Activated CD8-positive, alpha-beta T cell treated with anti-CD3 and anti-CD28 coated beads for 36 hours (primary cell): ENCODE measurements at regions not wholly inside any gene's neighbourhood (a gene's known extent, or its start where the extent isn't known, plus 50 kb on each side); places are given as distances from the start of the nearest gene placed in this dataset.
"Not testable (repeated sequence)": the region's sequence is repeated elsewhere in the genome, so short reads cannot be mapped to it uniquely, and the experiment has no call there.

Experiments used
- ATAC-seq: fragments of 200-7000 bp; cut with Tn5 transposase; one replicate; pipeline ENCODE4 v1.10.0; 2021; ENCODE audit warnings: mild to moderate bottlenecking, moderate library complexity
- CTCF ChIA-PET: fragments of 350-600 bp; sonication (Branson Sonifier 250); formaldehyde crosslinking; loops from one replicate; lab custom pipeline; 2021; ENCODE audit warnings: antibody characterized with exemption; lab: Charles Lee
- POLR2A ChIA-PET: fragments of 350-600 bp; sonication (Branson Sonifier 250); formaldehyde crosslinking; loops from one replicate; lab custom pipeline; 2021; ENCODE audit warnings: antibody characterized with exemption; lab: Charles Lee
- DNase-seq: peaks from one replicate; pipeline ENCODE4 v3.0.0-alpha.2; 2020
- H3K27ac Mint-ChIP-seq: one replicate; pipeline ENCODE4 v1.8.0; 2021; ENCODE audit warnings: mild to moderate bottlenecking, mixed read lengths
- H3K27me3 Mint-ChIP-seq: one replicate; pipeline ENCODE4 v1.8.0; 2021; ENCODE audit warnings: mixed read lengths
- H3K36me3 Mint-ChIP-seq: one replicate; pipeline ENCODE4 v1.8.0; 2021; ENCODE audit warnings: low read depth, mixed read lengths
- H3K4me1 Mint-ChIP-seq: one replicate; pipeline ENCODE4 v1.8.0; 2021; ENCODE audit warnings: low read depth, mixed read lengths
- H3K4me3 Mint-ChIP-seq: one replicate; pipeline ENCODE4 v1.8.0; 2021; ENCODE audit warnings: mild to moderate bottlenecking, moderate library complexity, mixed read lengths
- H3K9me3 Mint-ChIP-seq: one replicate; pipeline ENCODE4 v1.8.0; 2021; ENCODE audit warnings: mixed read lengths
- intact Hi-C: fragments of 100-400 bp; cut with micrococcal nuclease; formaldehyde crosslinking; loops from one replicate; pipeline ENCODE4 v1.10.0; 2022
- TF ChIP-seq, protein P1 (sequence below): fragments of 200-600 bp; IDR thresholded peaks from one replicate; pipeline ENCODE4 v1.8.0; 2022; ENCODE audit warnings: antibody characterized with exemption, mild to moderate bottlenecking

DNA sequence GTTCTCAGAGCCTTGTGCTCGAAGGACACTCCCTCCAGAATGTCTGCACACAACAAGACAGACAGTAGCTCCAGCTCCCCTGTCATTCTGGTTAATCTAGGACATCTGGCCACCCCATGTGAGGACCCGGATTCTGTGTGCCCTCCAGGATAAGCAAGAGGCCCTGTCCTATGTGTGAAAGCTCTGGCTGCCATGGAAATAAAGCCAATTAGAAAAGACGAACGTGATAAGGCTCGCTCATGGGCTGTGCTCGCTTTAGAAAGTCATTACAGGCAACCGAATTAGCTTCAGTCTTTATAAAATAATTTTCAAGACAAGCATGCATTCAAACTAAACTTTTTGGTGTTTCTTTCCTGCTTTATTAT lies 263.4 kb downstream of the INHBA start:
- ATAC-seq (no peak), DNase-seq (no peak)
- no peak overlapping the region for H3K4me3 Mint-ChIP-seq
- peaks cover 2% of the 10 kb centered on the region for H3K9me3 Mint-ChIP-seq
- no peak overlapping the region for H3K27ac Mint-ChIP-seq
- ChIA-PET CTCF (no interaction called here), POLR2A (no interaction called here)
- intact Hi-C loops = no loop called here
- H3K27me3 Mint-ChIP-seq = no peaks in the 10 kb centered on the region
- TF ChIP-seq, protein P1, sequence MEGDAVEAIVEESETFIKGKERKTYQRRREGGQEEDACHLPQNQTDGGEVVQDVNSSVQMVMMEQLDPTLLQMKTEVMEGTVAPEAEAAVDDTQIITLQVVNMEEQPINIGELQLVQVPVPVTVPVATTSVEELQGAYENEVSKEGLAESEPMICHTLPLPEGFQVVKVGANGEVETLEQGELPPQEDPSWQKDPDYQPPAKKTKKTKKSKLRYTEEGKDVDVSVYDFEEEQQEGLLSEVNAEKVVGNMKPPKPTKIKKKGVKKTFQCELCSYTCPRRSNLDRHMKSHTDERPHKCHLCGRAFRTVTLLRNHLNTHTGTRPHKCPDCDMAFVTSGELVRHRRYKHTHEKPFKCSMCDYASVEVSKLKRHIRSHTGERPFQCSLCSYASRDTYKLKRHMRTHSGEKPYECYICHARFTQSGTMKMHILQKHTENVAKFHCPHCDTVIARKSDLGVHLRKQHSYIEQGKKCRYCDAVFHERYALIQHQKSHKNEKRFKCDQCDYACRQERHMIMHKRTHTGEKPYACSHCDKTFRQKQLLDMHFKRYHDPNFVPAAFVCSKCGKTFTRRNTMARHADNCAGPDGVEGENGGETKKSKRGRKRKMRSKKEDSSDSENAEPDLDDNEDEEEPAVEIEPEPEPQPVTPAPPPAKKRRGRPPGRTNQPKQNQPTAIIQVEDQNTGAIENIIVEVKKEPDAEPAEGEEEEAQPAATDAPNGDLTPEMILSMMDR = no peak
- H3K36me3 Mint-ChIP-seq = no peaks in the 10 kb centered on the region
- H3K4me1 Mint-ChIP-seq = no peaks in the 10 kb centered on the region

DNA sequence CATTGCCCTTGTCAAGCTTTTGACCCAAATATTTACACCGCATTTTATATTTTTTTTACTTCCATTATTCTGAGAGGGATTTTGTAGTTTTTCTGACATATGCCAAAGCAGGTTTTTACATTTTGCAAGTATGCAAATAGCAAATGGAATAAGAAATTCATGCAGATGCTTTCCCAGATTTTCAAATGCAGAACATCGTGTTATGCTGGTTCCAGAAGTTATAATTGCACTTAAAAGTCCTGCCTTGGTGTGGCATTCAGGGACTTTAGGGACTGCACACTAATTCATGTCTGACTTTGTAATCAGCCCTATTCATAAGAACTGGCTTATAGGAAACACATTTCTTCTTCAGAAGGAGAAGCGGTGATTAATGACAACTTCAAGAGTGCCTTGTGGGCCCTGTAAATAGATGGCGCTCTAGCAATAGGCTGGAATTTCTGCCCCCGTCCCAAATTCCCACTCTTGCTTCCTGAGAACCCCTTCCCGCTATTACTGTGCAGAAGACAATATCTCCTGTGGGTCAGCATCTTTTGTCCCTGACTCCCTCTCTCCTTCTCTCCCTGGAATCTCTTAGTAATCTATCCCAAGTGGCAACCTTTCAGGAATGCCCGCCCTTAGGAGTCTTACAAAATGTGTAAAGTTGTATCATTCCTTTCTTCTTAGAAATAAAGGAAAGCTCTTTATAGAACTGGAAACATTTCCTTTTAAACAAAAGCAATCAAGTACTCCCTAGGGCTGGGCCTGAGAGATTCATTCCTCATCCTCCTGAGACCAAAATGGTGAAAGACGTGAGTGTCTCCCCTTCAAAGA lies 264.0 kb downstream of the INHBA start:
- Mint-ChIP-seq H3K9me3 (peaks cover 2% of the 10 kb centered on the region), H3K4me3 (no peak overlapping the region), H3K27ac (no peak overlapping the region), H3K36me3 (no peaks in the 10 kb centered on the region), H3K4me1 (no peaks in the 10 kb centered on the region), H3K27me3 (no peaks in the 10 kb centered on the region)
- CTCF ChIA-PET = no interaction called here
- TF ChIP-seq, protein P1 = no peak
- no peak for DNase-seq
- POLR2A ChIA-PET = no interaction called here
- intact Hi-C loops = no loop called here
- no peak for ATAC-seq

DNA sequence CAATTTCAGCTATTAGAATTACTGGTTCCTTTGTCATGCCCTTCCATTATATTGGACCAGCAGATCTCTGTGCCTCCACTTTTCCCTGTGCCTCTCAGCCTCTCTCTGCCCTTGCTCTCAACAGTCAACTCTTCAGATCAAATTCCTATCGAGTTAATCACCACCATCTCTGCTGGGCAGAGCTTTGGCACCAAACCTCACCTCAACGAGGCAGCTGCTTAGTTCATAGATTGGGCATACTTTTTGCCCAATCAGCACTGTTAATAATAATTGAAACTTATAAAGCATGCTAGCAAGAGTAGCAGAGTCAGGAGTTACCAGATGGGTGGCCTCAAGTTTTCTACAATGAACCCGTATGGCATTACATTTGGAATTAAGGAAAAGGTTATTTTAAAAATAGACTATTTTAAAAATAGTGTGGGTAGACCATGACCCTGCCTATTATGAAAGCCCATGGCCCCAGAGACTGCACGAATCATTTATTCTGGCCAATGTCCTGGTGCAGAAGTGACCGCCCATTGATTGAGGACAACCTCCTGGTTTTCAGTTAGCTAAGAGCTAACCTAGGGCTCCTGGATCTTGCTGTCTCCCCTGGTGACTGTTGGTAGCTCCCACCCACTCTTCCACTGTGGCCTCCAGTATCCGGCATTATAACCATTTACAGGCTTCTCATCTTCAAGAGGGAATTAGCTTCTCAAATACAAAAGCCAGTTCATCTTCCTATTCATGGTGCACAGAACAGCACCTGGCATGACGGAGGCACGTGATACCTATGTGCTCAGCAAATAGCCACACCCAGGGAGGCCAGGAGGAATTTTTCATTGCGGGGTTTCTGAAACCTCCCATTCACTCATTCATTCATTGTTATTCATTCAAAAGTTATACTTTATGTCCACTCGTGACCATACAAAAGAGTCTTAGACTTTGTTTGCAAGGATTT lies 265.4 kb downstream of the INHBA start:
- CTCF ChIA-PET = no interaction called here
- H3K27ac Mint-ChIP-seq = no peak overlapping the region
- peaks cover 2% of the 10 kb centered on the region for H3K9me3 Mint-ChIP-seq
- POLR2A ChIA-PET = no interaction called here
- ATAC-seq = no peak
- no peaks in the 10 kb centered on the region for H3K4me1 Mint-ChIP-seq
- no peak for DNase-seq
- H3K36me3 Mint-ChIP-seq = no peaks in the 10 kb centered on the region
- no peaks in the 10 kb centered on the region for H3K27me3 Mint-ChIP-seq
- TF ChIP-seq, protein P1 = no peak
- intact Hi-C loops = no loop called here
- no peak overlapping the region for H3K4me3 Mint-ChIP-seq

DNA sequence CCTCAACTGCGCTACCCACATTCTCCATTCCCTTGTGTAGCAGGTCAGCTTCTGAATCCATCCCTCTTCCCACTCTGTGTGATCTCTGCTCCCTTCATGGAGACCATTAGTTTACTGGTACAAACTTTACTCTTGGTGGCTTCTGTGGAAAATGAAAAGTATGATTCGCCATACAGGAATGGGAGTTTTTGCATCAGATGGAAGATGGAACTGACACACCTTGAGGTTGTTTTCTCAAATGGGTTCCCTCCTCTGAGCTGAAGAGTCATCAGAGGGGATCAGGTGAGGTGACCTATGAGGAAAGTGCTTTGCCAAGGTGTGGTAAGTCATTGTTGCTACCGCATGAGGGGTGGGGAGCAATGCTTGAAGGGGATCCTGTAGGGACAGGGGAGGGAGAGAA lies 266.8 kb downstream of the INHBA start:
- Mint-ChIP-seq H3K9me3 (peaks cover 2% of the 10 kb centered on the region), H3K4me3 (no peak overlapping the region), H3K4me1 (no peaks in the 10 kb centered on the region), H3K36me3 (no peaks in the 10 kb centered on the region), H3K27ac (no peak overlapping the region), H3K27me3 (no peaks in the 10 kb centered on the region)
- DNase-seq (no peak), ATAC-seq (no peak)
- intact Hi-C loops = no loop called here
- ChIA-PET POLR2A (no interaction called here), CTCF (no interaction called here)
- TF ChIP-seq, protein P1 = no peak

DNA sequence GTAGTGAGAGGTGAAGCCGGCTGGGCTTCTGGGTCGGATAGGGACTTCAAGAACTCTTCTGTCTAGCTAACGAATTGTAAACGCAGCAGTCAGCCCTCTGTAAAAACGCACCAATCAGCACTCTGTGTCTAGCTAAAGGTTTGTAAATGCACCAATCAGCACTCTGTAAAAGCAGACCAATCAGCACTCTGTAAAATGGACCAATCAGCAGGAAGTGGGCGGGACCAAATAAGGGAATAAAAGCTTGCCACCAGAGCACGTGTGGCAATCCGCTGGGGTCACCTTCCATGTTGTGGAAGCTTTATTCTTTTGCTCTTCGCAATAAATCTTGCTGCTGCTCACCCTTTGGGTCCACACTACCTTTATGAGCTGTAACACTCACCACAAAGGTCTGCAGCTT lies 267.9 kb downstream of the INHBA start:
- H3K9me3 Mint-ChIP-seq, H3K4me1 Mint-ChIP-seq, ATAC-seq, H3K27me3 Mint-ChIP-seq, intact Hi-C loops, H3K4me3 Mint-ChIP-seq, H3K36me3 Mint-ChIP-seq, CTCF ChIA-PET, POLR2A ChIA-PET, DNase-seq, H3K27ac Mint-ChIP-seq: not testable (repeated sequence)
